ENCODE measurements at regions not wholly inside any gene's neighbourhood (a gene's known extent, or its start where the extent isn't known, plus 50 kb on each side); places are given as distances from the start of the nearest gene placed in this dataset.
"Not testable (repeated sequence)": the region's sequence is repeated elsewhere in the genome, so short reads cannot be mapped to it uniquely, and the experiment has no call there.

DNA sequence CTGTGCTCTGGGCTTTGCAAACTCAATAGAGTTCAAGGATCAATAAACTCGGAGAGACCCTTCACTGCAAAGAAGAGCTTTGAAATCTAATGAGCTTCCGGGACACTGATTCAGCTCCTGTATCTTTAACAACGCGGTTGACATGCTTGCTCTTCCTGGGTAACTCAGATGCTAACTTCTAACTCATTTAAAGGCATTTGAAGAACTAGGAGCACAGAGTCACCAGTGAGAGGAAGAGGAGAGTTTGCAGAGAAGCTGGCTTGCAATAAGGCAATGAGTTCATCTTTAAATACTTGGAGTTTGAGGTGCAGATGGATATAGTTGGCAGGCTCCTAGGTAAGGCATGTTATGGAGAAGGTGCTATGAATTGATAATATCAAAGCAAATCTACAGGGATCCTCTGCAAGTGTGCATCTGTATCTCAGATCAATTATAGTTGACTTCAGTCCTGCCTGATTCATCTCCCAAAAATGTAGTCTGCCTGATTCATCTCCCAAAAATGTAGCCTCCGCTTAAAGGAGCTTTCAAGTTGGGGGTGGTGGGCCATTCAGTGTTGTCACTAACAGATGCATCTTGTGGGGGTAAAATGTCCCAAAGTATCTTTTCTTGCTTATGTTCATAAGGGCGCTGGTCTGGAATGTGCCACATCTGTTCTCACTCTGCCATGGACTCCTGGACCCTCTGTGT lies 182.5 kb upstream of the PRSS58 start:
- H3K27ac ChIP-seq = no peak overlapping the region
- no peak for DNase-seq (ENCODE audit: low read depth, low spot score)

DNA sequence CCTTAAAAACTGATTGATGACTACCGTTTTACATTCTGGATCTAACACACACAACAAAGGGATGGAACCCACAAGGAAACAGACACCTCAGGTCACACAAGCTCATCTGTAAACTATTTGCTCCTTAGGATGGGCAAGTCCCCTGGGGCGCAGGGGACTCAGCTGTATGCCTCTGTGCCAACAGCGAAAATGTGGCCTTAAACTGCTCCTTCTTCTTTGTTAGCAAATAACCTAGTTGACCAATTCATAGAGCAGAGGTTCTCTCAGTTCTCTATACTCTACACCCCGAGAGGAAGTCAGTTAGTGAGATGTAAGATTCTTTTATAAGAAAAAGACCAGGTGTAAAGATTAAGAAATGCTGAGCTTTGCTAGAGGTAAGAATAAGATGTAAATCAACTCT lies 181.9 kb upstream of the PRSS58 start:
- Histone ChIP-seq H3K36me3 (ENCODE audit: insufficient read depth, low read length) (no peaks in the 10 kb centered on the region), H3K27ac (no peak overlapping the region), H3K9ac (ENCODE audit: insufficient read length) (no peak overlapping the region), H3K4me3 (no peak overlapping the region), H3K9me3 (ENCODE audit: low read depth, low read length) (no peaks in the 10 kb centered on the region)
- DNase-seq (ENCODE audit: low read depth, low spot score) = no peak
- TF ChIP-seq EZH2 (IDR thresholded peaks at IDR 0.05) (no peak), FOXP2 (optimal IDR thresholded peaks at IDR 0.05; ENCODE audit: control extremely low read depth, extremely low read length, insufficient read depth) (no peak), POLR2AphosphoS5 (IDR thresholded peaks at IDR 0.05; ENCODE audit: borderline replicate concordance, low read depth, low read length) (no peak)

More for the DNA sequence above, 182.5 kb upstream of the PRSS58 start:
- Histone ChIP-seq H3K4me3 (no peak overlapping the region), H3K9ac (ENCODE audit: insufficient read length) (no peak overlapping the region), H3K9me3 (ENCODE audit: low read depth, low read length) (no peaks in the 10 kb centered on the region), H3K36me3 (ENCODE audit: insufficient read depth, low read length) (no peaks in the 10 kb centered on the region)
- no peak for TF ChIP-seq POLR2AphosphoS5 (IDR thresholded peaks at IDR 0.05; ENCODE audit: borderline replicate concordance, low read depth, low read length)
- TF ChIP-seq EZH2 (IDR thresholded peaks at IDR 0.05) = no peak
- TF ChIP-seq FOXP2 (optimal IDR thresholded peaks at IDR 0.05; ENCODE audit: control extremely low read depth, extremely low read length, insufficient read depth) = no peak

- no peak for DNase-seq (ENCODE audit: low read depth, low spot score)
- no peaks in the 10 kb centered on the region for H3K9me3 ChIP-seq (ENCODE audit: low read depth, low read length)
- H3K36me3 ChIP-seq (ENCODE audit: insufficient read depth, low read length) = no peaks in the 10 kb centered on the region
- TF ChIP-seq FOXP2 (optimal IDR thresholded peaks at IDR 0.05; ENCODE audit: control extremely low read depth, extremely low read length, insufficient read depth) (no peak), POLR2AphosphoS5 (IDR thresholded peaks at IDR 0.05; ENCODE audit: borderline replicate concordance, low read depth, low read length) (no peak)
- H3K4me3 ChIP-seq = no peak overlapping the region
- no peak overlapping the region for H3K27ac ChIP-seq
- no peak overlapping the region for H3K9ac ChIP-seq (ENCODE audit: insufficient read length)
Observed at GRCh38 chr7:142438923-142439515, 181.2 kb upstream of the PRSS58 start.

GRCh38 chr7:142438235-142438922 lies 180.5 kb upstream of the PRSS58 start:
- no peak overlapping the region for H3K27ac ChIP-seq
- no peak for TF ChIP-seq FOXP2 (optimal IDR thresholded peaks at IDR 0.05; ENCODE audit: control extremely low read depth, extremely low read length, insufficient read depth)
- TF ChIP-seq EZH2 (IDR thresholded peaks at IDR 0.05) = no peak
- TF ChIP-seq POLR2AphosphoS5 (IDR thresholded peaks at IDR 0.05; ENCODE audit: borderline replicate concordance, low read depth, low read length) = no peak
- no peak overlapping the region for H3K9ac ChIP-seq (ENCODE audit: insufficient read length)
- H3K36me3 ChIP-seq (ENCODE audit: insufficient read depth, low read length) = no peaks in the 10 kb centered on the region
- no peak overlapping the region for H3K4me3 ChIP-seq
- H3K9me3 ChIP-seq (ENCODE audit: low read depth, low read length) = no peaks in the 10 kb centered on the region
- no peak for DNase-seq (ENCODE audit: low read depth, low spot score)

GRCh38 chr7:142437741-142438140 lies 179.9 kb upstream of the PRSS58 start:
- no peak overlapping the region for H3K4me3 ChIP-seq
- H3K9ac ChIP-seq (ENCODE audit: insufficient read length) = no peak overlapping the region
- H3K9me3 ChIP-seq (ENCODE audit: low read depth, low read length) = no peaks in the 10 kb centered on the region
- H3K36me3 ChIP-seq (ENCODE audit: insufficient read depth, low read length) = no peaks in the 10 kb centered on the region
- no peak overlapping the region for H3K27ac ChIP-seq
- no peak for DNase-seq (ENCODE audit: low read depth, low spot score)
- no peak for TF ChIP-seq FOXP2 (optimal IDR thresholded peaks at IDR 0.05; ENCODE audit: control extremely low read depth, extremely low read length, insufficient read depth)
- TF ChIP-seq EZH2 (IDR thresholded peaks at IDR 0.05) = no peak
- TF ChIP-seq POLR2AphosphoS5 (IDR thresholded peaks at IDR 0.05; ENCODE audit: borderline replicate concordance, low read depth, low read length) = no peak

DNA sequence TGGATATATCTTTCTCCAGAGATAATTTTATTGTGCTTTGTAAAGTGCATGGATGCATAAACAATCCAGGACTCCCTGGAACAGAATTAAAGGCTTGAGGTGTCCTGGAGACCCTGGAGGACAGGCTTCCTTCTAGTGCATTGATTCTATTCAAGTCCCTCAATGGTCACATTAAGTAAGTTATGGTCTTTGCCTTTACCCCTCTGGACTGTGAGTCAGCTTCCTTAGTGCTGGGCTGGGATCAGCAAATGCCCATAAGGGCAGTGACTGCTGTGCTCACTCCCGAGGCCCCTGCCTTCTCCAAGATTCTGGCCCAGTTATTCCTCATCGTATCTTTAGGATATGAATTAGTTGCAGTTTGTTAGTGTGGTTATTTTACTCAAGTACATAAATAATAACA lies 178.7 kb upstream of the PRSS58 start:
- H3K9me3 ChIP-seq (ENCODE audit: low read depth, low read length) = no peaks in the 10 kb centered on the region
- no peak overlapping the region for H3K4me3 ChIP-seq
- no peak for TF ChIP-seq POLR2AphosphoS5 (IDR thresholded peaks at IDR 0.05; ENCODE audit: borderline replicate concordance, low read depth, low read length)
- no peak for TF ChIP-seq FOXP2 (optimal IDR thresholded peaks at IDR 0.05; ENCODE audit: control extremely low read depth, extremely low read length, insufficient read depth)
- no peak for TF ChIP-seq EZH2 (IDR thresholded peaks at IDR 0.05)
- no peaks in the 10 kb centered on the region for H3K36me3 ChIP-seq (ENCODE audit: insufficient read depth, low read length)
- no peak overlapping the region for H3K27ac ChIP-seq
- DNase-seq (ENCODE audit: low read depth, low spot score) = no peak
- no peak overlapping the region for H3K9ac ChIP-seq (ENCODE audit: insufficient read length)

GRCh38 chr7:142435606-142436005 lies 177.7 kb upstream of the PRSS58 start:
- H3K9me3 ChIP-seq (ENCODE audit: low read depth, low read length); H3K36me3 ChIP-seq (ENCODE audit: insufficient read depth, low read length); H3K27ac ChIP-seq; H3K4me3 ChIP-seq; H3K9ac ChIP-seq (ENCODE audit: insufficient read length); DNase-seq (ENCODE audit: low read depth, low spot score): not testable (repeated sequence)

DNA sequence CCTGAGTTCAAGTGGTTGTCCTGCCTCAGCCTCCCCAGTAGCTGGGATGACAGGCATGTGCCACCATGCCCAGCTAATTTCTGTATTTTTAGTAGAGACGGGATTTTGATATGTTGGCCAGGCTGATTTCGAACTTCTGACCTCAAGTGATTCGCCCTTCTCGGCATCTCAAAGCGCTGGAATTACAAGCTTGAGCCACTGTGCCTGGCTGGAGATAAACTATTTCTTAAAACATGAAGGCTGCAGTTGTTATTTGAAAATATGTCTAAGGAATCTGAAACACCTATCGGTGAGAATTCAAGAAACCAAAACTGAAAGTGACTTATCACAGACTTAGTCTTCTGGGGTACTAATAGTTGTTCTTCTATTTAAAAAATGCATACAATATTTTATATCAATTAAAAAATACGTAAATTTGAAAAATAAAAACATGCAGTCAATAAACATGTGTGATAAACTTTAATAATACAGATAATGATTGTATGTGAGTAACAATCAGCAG lies 176.9 kb upstream of the PRSS58 start:
- TF ChIP-seq FOXP2 (optimal IDR thresholded peaks at IDR 0.05; ENCODE audit: control extremely low read depth, extremely low read length, insufficient read depth) = no peak
- no peak for TF ChIP-seq EZH2 (IDR thresholded peaks at IDR 0.05)
- TF ChIP-seq POLR2AphosphoS5 (IDR thresholded peaks at IDR 0.05; ENCODE audit: borderline replicate concordance, low read depth, low read length) = no peak
- Histone ChIP-seq H3K36me3 (ENCODE audit: insufficient read depth, low read length) (no peaks in the 10 kb centered on the region), H3K9ac (ENCODE audit: insufficient read length) (no peak overlapping the region), H3K27ac (no peak overlapping the region), H3K4me3 (no peak overlapping the region), H3K9me3 (ENCODE audit: low read depth, low read length) (no peaks in the 10 kb centered on the region)
- no peak for DNase-seq (ENCODE audit: low read depth, low spot score)

- not testable (repeated sequence) for H3K27ac ChIP-seq; DNase-seq (ENCODE audit: low read depth, low spot score); H3K9ac ChIP-seq (ENCODE audit: insufficient read length)
Observed at GRCh38 chr7:142434133-142434532, 176.3 kb upstream of the PRSS58 start.

More at GRCh38 chr7:142434133-142434532, 176.3 kb upstream of the PRSS58 start:
- not testable (repeated sequence) for H3K36me3 ChIP-seq (ENCODE audit: insufficient read depth, low read length); H3K9me3 ChIP-seq (ENCODE audit: low read depth, low read length); H3K4me3 ChIP-seq

All from SK-N-MC (cell line).